Fibroblast of skin of left quadriceps (primary cell): ENCODE measurements at regions not wholly inside any gene's neighbourhood (a gene's known extent, or its start where the extent isn't known, plus 50 kb on each side); places are given as distances from the start of the nearest gene placed in this dataset.

ENCODE experiments used
- DNase-seq, 2 experiments: peaks; one replicate each; pipeline ENCODE4 v3.0.0-alpha.2; 2013; ENCODE audit warnings: low read depth in 2 of 2

GRCh38 chr12:3336606-3337311, 154.2 kb upstream of the PRMT8 start:
- DNase-seq = no peak

- DNase-seq = no peak
Observed at GRCh38 chr12:3337944-3338343, 153.1 kb upstream of the PRMT8 start.

GRCh38 chr12:3339221-3339620, 151.8 kb upstream of the PRMT8 start:
- DNase-seq = no peak

- DNase-seq = no peak
Observed at GRCh38 chr12:3341594-3341993, 149.4 kb upstream of the PRMT8 start.

DNA sequence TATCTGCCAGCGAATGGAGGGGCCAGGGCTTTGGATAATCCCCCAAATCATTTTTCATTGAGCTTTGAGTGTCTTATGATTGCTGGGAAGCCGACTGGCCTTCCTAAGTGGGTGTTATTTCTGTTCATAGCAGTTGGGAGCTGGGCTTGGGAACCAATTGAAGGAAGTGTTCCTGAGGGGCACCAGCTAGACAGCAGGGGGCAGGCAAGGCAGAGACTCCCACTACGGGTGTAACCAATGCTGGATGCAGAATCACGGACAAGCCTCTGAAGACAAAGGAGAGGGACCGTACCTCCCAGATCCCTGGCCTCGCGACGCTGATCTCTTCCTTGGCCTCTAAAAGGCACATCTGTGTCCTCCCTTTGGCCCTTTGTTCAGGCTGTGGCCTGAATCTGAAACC, 149.0 kb upstream of the PRMT8 start:
- peak; percentile 8 to 13 for DNase-seq

GRCh38 chr12:3348055-3348454, 142.9 kb upstream of the PRMT8 start:
- DNase-seq = no peak

GRCh38 chr12:3350432-3350831, 140.6 kb upstream of the PRMT8 start:
- no peak for DNase-seq

DNA sequence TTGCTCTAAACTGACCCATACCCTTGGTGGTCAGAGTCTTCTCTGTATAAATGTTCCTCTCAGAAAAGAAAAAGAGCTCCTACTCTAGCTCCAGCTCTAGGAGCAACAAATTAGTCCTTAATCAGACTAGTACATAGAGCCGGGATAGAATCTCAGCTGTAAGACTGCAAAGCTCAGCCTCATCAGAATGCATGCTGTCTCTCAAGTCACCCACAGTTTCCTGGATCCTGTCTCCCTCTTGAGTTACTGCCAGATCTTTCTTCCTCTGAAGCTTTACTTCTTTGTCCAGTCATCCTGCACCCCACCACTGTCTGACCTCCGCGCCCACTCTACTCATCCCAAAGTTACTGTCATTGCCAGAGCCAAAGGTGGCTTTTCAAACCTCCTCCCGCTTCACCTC, 139.3 kb upstream of the PRMT8 start:
- no peak for DNase-seq

DNA sequence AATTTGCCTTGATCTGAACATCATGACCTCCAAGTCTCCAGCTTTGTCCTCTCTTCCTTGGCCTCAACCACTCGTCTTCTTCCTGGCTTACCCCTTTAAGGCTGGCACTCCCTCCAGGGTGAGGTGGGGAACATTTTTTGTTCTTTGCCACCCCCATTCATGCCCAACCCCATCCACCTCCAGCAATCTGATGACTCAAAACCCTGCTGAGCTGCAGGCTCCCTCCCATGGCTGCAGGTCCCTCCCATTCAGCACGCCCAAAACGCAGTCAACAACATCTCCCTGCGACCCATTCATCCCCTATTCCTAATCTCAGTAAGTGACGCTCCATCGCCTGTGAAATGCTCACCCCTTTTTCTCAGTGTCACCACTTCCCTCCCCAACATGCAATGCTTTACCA, 138.8 kb upstream of the PRMT8 start:
- no peak for DNase-seq

GRCh38 chr12:3353621-3354020, 137.4 kb upstream of the PRMT8 start:
- DNase-seq = no peak

DNA sequence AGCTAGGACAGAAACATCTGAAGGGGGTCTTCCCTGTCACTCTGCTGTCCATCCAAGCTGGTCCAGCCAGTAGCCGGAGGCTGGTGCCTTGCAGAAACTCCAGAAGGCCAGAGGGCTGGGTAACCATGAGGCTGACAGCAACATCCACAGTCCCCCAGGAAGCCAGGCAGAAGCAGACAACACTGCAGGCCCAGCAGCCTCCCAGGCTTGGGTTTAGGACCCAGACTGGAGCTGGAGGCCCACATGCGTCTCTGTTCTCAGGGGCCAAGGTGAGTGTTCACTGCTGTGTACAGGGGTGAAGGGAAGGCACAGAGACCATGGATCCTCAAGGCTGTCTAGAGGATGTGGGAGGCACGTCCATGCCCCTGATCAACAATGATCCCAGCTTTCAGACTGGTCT, 136.4 kb upstream of the PRMT8 start:
- DNase-seq = no peak

GRCh38 chr12:3355378-3355900, 135.6 kb upstream of the PRMT8 start:
- DNase-seq = no peak

DNA sequence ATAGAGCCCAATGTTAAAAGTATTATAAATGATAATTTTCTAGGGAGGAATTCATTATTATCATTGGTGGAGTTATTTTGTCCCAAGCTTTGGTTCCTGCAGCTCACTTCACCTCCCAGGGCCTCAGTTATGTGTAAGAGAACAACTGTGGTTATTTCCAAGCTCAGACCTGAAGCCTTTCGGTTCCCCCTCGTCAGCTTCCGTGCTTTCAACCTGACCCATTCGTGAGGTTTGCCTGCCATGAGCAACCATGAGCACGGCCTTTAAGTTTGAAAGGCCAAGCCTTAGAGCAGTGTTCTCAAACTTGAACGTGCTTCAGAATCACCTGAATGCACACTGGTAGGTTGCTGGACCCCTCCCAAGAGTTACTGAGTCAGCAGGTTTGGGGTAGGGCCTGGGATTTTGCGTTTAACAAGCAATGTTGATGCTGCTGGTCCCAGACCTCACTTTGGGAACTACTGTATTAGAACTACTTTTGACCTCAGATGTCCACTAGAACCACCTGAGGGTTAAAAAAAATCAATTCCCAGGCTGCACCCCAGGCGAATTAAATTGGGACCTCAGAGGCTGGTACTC, 133.0 kb upstream of the PRMT8 start:
- no peak for DNase-seq

- DNase-seq = no peak
Observed at GRCh38 chr12:3359478-3359877, 131.5 kb upstream of the PRMT8 start.

- no peak for DNase-seq
Observed at GRCh38 chr12:3361146-3361545, 129.9 kb upstream of the PRMT8 start.

- no peak for DNase-seq
Observed at GRCh38 chr12:3362737-3363136, 128.3 kb upstream of the PRMT8 start.

DNA sequence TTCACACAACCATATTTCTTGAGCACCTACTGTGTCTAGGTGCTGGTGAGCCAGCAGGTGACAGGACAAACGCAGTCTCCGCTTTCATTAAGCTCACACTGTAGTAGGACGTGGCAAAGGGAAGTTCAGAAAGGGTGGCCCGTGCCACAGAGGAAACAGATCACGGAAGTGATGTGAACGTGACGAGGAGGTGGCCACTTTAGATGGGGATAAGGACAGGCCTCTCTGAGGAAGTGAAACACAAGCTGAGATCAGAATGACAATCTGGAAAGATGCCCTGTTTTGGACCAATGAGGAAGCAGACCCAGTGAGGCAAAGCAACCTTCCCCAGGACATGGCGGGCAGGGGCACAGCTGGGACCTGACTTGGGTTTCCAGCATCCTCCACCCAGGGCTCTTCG, 127.4 kb upstream of the PRMT8 start:
- DNase-seq = no peak

- no peak for DNase-seq
Observed at GRCh38 chr12:3364226-3364625, 126.8 kb upstream of the PRMT8 start.

- no peak for DNase-seq
Observed at GRCh38 chr12:3364661-3365462, 126.1 kb upstream of the PRMT8 start.

GRCh38 chr12:3365463-3366411, 125.3 kb upstream of the PRMT8 start:
- DNase-seq = no peak

DNA sequence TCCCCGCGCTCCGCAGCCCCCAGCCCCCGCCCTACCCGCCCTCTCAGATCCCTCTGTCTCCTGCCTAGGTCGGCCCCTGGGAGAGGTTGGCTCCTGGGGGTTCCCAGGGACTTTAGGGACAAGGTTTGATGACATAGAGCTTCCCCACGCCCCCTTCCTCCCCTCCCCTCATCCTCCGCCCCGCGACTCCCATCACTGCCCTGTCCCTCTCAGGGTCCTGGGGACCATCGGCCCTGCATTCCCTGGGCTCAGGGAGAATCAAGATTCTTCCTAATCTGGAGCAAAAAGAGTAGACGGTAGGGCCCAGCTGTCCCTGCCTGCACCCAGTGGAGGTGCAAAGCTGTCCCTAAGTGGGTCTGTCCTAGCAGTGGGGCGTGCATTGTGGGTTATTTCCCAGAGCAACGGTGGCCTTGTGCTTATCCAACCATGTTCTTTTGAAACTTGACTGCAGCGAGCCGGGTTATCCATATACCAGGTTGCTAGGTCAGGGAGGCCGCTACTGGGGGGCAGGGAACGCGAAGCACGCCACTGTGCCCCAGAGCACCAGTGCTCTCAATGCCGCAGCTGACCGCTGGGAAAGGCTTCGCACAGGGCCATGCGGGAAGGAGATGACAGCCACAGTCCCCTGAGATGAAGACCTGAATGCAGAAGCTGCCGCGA, 124.4 kb upstream of the PRMT8 start:
- no peak for DNase-seq
